HG03280 (cell line): ENCODE measurements at regions not wholly inside any gene's neighbourhood (a gene's known extent, or its start where the extent isn't known, plus 50 kb on each side); places are given as distances from the start of the nearest gene placed in this dataset.
"Not testable (repeated sequence)": the region's sequence is repeated elsewhere in the genome, so short reads cannot be mapped to it uniquely, and the experiment has no call there.

Experiments
- ATAC-seq: cut with Tn5 transposase; IDR thresholded peaks from one replicate; pipeline ENCODE4 v1.9.1; 2021; ENCODE audit warnings: mild to moderate bottlenecking, moderate library complexity; ENCODE audit not compliant: unreplicated experiment

GRCh38 chr6:16950825-16951495, 150.9 kb upstream of the STMND1 start:
- no peak for ATAC-seq

GRCh38 chr6:16950302-16950701, 151.5 kb upstream of the STMND1 start:
- no peak for ATAC-seq

DNA sequence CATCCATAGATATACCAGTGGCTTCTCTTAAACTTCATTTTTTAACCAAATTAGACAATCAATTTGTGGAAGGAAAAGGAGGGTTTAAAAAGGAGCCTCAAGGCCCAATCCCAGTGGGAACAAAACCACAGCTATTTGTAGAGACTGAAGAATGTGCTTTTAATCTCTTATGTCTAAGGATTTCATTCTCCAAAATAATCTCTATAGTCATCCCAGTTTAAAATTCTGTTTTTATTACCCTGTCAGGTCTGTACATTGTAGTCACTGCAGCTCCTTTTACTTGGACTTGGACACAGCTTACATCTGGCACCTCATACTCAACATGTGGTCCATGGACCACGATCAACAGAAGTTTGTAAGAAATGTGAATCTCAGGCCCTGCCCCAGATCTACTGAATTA, 152.1 kb upstream of the STMND1 start:
- no peak for ATAC-seq

DNA sequence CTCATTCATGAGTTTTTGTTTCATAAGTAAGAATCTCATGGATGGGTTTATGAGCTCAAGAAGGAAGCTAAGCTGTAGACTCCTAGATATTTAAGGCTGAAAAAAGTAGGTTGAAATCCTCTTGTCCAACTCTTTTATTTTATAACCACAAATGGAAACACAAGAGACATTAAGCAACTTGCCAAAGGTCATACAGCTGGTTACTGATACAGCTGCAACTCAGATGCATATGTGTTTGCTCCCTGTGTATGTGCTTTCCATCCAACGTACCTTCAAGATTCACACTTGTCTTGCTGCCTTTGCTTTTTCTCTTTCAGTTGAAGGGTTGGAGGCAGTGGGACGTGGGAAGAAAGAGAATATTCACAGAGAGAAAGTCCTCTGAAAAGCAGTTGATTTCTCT, 153.5 kb upstream of the STMND1 start:
- no peak for ATAC-seq

- ATAC-seq, result no peak
These were observed 154.4 kb upstream of the STMND1 start for GRCh38 chr6:16947375-16948015.

DNA sequence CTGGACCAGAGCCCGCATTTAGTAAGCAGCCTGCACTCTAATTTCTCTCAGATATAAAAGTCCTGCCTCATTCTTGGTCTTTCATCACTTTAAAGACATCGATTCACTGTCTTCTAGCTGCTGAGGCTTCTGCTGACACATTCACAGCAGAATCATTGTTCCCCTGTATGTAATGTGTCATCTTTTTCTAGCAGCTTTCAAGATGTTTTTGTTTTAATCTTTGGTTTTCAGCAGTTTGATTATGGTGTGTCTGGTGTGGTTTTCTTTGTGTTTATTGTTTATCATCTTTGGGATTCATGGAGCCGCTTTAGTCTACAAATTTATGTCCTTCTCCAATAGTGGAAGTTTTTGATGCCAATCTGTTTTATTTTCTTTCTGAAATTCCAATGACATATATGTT, 157.3 kb upstream of the STMND1 start:
- no peak for ATAC-seq

GRCh38 chr6:16939839-16940238, 162.0 kb upstream of the STMND1 start:
- ATAC-seq, result no peak

- no peak for ATAC-seq
These were observed 162.5 kb upstream of the STMND1 start for GRCh38 chr6:16939351-16939750.

DNA sequence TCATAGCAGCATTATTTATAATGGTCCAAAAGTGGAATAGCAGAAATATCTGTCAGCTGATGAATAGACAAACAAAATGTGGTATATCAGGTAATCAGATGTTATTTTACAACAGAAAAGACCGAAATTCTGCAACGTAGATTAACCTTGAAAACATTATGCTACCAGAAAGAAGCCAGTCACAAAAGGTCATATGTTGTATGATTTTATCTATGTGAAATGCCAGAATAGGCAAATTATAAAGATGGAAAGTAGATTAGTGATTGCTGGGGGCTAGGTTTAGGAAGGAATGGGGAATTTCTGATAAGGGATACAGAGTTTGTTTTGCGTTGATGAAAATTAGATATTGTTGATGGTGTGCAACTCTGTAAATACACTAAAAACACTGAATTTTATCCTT, 165.0 kb upstream of the STMND1 start:
- no peak for ATAC-seq

DNA sequence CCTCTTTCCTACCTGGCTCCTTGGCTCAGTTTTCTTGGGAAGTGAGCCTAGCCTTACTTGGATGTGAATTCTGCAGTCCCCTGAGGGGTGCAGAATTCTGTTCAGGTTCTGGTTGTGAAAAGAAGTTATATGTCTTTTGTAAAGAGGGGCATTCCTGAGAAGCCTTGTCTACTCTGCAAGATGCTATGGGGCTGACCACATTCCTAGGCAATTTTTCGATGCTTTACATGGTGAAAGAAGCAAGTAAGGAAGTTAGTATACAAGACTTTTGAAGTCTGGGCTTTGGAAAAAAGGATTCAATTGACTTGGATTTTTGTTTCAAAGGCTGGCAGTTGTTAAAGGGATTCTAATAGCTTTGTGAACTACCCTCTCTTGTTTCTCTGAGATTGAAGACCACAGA, 167.9 kb upstream of the STMND1 start:
- no peak for ATAC-seq

- ATAC-seq, result no peak
These were observed 168.3 kb upstream of the STMND1 start for GRCh38 chr6:16933532-16933931.

- no peak for ATAC-seq
These were observed 168.9 kb upstream of the STMND1 start for GRCh38 chr6:16932920-16933319.

DNA sequence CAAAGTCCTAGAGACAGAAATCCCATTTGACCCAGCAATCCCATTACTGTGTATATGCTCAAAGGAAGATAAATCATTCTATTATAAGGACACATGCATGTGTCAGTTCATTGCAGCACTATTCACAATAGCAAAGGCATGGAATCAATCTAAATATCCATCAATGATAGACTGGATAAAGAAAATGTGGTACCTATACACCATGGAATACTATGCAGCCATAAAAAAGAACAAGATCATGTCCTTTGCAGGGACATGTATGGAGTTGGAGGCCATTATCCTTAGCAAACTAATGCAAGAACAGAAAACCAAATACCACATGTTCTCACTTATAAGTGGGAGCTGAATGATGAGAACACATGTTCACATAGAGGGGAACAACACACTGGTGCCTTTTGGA, 169.8 kb upstream of the ATXN1 start:
- ATAC-seq, result not testable (repeated sequence)

GRCh38 chr6:16930432-16930831, 169.2 kb upstream of the ATXN1 start:
- ATAC-seq, result no peak

GRCh38 chr6:16929809-16930208, 168.5 kb upstream of the ATXN1 start:
- ATAC-seq, result no peak

DNA sequence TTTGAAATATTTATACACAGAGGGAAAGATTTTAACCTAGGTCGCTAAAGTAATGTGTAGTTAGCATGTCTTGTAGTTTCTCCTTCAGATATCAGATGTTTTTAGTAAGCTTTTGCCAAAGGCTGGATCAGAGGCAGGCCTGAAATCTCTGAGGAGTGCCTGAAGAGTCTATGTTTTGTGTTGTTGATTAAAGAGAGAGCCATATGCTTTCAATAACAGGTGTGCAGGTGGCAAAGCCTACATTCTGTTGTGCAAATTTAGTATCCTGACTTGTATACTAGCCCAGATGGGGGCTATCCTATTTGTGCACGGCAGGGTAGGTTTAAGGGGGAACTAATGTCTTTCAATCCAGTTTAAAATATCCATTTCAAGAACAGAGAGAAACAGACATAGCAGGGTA, 167.1 kb upstream of the ATXN1 start:
- ATAC-seq, result no peak

DNA sequence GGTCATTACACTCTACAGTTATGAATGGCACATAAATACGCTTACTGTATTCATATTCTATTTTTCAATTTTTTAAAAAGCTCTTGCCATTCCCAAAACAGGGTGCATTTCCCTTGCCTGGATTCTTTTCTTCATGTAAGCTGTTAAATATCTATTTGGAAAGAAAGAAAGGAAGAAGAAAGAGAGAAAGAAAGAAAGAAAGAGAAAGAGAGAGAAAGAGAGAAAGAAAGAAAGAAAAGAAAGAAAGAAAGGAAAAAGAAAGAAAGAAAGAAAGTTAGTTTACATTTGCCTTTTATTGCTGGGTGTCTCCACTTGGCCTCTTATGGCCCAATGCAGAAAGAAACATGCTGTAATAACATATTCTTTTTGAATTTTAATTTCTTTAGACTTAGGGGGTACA, 165.9 kb upstream of the ATXN1 start:
- no peak for ATAC-seq

DNA sequence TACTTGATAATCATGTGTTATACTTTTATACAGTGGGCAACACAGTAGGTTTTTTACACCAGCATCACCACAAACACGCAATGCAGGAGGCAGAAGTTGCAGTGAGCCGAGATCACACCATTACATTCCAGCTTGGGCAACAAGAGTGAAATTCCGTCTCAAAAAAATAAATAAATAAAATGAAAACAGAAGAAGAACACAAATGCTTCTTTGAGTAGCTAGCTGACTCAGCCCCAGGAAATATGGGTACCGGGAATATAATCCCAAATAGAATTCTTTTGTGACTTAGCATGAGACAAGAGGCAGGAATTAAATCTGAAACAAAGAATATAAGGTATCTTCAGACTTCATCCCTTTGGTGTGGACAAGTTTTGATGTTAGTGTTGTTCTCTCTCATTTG, 164.2 kb upstream of the ATXN1 start:
- ATAC-seq, result no peak

DNA sequence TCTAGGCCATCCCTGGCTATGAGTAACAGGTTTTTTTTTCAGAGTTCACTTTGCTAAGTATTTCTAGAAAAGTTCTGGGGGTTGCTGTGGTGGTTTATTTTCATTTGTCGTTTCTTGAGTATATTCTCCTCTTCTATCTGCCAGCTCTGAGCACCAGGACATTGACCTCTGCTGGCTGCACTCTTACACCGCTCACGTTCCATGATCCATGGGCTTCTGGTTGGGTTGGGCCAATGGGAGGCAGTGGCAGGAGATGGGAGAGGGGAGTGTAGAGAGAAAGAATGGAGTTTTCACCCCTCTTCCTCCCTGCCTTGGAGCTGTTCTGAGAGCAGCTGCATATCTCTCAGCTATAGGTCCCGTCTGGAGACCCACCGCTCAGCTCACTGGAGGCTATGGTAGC, 161.0 kb upstream of the ATXN1 start:
- no peak for ATAC-seq

DNA sequence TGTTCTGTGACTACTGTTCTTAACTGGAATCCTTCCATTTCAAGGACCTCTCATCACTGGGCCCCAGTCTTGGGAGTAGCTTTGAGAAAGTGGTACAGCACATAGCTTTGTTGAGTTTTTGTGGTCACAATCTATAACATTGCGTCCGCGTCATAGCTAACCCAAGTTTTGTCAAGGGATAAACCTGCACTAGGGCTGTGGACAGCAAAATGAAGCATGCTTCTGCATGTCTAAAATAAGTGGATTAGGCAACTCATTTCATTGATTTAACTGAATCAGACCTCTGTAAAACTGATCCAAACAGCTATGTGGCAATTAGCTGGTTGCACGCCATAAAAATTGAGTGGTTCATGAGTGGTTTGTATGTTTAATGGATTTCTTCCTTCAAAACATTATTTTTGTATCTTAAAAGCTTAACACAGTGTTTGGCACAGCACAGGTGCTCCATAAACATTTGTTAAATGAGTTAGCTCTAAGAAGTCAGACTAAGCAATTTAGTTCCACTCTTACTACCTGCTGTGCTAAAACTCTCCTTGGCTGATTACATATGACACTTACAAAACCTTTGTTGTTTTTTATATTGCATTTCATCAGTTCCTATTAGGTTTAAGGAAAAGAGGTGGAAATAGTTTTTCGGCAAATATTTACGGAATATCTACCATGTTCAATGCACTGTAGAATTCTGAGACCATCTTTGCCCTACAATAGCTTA, 160.3 kb upstream of the ATXN1 start:
- no peak for ATAC-seq

DNA sequence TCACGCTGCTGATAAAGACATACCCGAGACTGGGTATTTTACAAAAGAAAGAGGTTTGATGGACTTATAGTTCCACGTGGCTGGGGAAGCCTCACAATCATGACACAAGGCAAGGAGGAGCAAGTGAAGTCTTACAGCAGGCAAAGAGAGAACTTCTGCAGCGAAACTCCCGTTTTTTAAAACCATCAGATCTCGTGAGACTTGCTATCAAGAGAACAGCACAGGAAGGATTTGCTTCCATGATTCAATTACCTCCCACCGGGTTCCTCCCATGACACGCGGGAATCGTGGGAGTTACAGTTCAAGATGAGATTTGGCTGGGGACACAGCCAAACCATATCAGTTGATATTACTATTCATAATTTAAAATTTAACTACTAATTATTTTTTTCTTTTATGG, 157.3 kb upstream of the ATXN1 start:
- no peak for ATAC-seq

- no peak for ATAC-seq
These were observed 152.9 kb upstream of the ATXN1 start for GRCh38 chr6:16914184-16914583.
